DND-41 (cell line): ENCODE measurements at regions not wholly inside any gene's neighbourhood (a gene's known extent, or its start where the extent isn't known, plus 50 kb on each side); places are given as distances from the start of the nearest gene placed in this dataset.

Experiments
- ATAC-seq: fragments of 200-7000 bp; cut with Tn5 transposase; 3 replicates; pipeline ENCODE4 v1.9.1; 2021; ENCODE audit warnings: low read depth; ENCODE audit not compliant: insufficient read depth
- DNase-seq: peaks from one replicate; pipeline ENCODE4 v3.0.0-alpha.2; 2020
- H2AFZ ChIP-seq: 2 replicates; pipeline ENCODE4 v1.6.0; 2012; ENCODE audit warnings: low read depth, low read length
- H3K27ac ChIP-seq: 2 replicates; pipeline ENCODE4 v1.5.1; 2012; ENCODE audit warnings: low read length, inconsistent platforms
- H3K27me3 ChIP-seq: fragments of 200-600 bp; sonication (generic); 2 replicates; pipeline ENCODE4 v1.6.0; 2012; ENCODE audit warnings: low read length, mild to moderate bottlenecking, inconsistent platforms; ENCODE audit not compliant: insufficient read depth, poor library complexity
- H3K36me3 ChIP-seq: 2 replicates; pipeline ENCODE4 v1.5.1; 2012; ENCODE audit warnings: low read length, inconsistent platforms; ENCODE audit not compliant: insufficient read depth
- H3K4me1 ChIP-seq: 2 replicates; pipeline ENCODE4 v1.5.1; 2012; ENCODE audit warnings: mild to moderate bottlenecking, low read length; ENCODE audit not compliant: insufficient read depth
- H3K4me2 ChIP-seq: 2 replicates; pipeline ENCODE4 v1.6.0; 2012; ENCODE audit warnings: mild to moderate bottlenecking, moderate library complexity, low read length, inconsistent platforms; ENCODE audit not compliant: insufficient read depth
- H3K4me3 ChIP-seq, 2 experiments: fragments of 200-600 bp in 1 of 2; shearing (Covaris generic) in 1 of 2; 2 replicates each; pipeline ENCODE4 v1.5.1; 2012 to 2016; ENCODE audit warnings: inconsistent platforms in 2 of 2, low read length in 2 of 2, mild to moderate bottlenecking in 2 of 2, low read depth in 1 of 2, moderate library complexity in 1 of 2
- H3K79me2 ChIP-seq: 2 replicates; pipeline ENCODE4 v1.6.0; 2012; ENCODE audit warnings: low read length, inconsistent platforms; ENCODE audit not compliant: insufficient read depth
- H3K9ac ChIP-seq: 2 replicates; pipeline ENCODE4 v1.6.0; 2012; ENCODE audit warnings: low read depth, mild to moderate bottlenecking, inconsistent platforms, low read length, moderate library complexity
- H3K9me3 ChIP-seq: 2 replicates; pipeline ENCODE4 v1.5.1; 2012; ENCODE audit warnings: low read length, moderate library complexity, mild to moderate bottlenecking, inconsistent platforms; ENCODE audit not compliant: insufficient read depth, severe bottlenecking
- H4K20me1 ChIP-seq: 2 replicates; pipeline ENCODE4 v1.6.0; 2012; ENCODE audit warnings: low read length; ENCODE audit not compliant: insufficient read depth
- CTCF ChIP-seq: IDR thresholded peaks from 2 replicates; pipeline ENCODE4 v1.5.1; 2012; ENCODE audit warnings: borderline replicate concordance, low read length, moderate library complexity, mild to moderate bottlenecking; ENCODE audit not compliant: poor library complexity, severe bottlenecking; ENCODE audit errors: extremely low read depth
- EZH2 ChIP-seq: IDR thresholded peaks from 3 replicates; pipeline ENCODE4 v1.6.1; 2012; ENCODE audit warnings: borderline replicate concordance, low read depth, mild to moderate bottlenecking, moderate library complexity, low read length, inconsistent platforms; ENCODE audit not compliant: severe bottlenecking

GRCh38 chr3:36211652-36211999 is 168.7 kb upstream of the STAC start:
- no peak overlapping the region for H3K9ac ChIP-seq
- H3K4me1 ChIP-seq: no peaks in the 10 kb centered on the region
- H3K4me2 ChIP-seq: no peak overlapping the region
- H3K9me3 ChIP-seq: no peaks in the 10 kb centered on the region
- no peak overlapping the region for H3K4me3 ChIP-seq
- no peak overlapping the region for H2AFZ ChIP-seq
- no peaks in the 10 kb centered on the region for H3K79me2 ChIP-seq
- no peak for TF ChIP-seq CTCF
- no peak for TF ChIP-seq EZH2
- no peaks in the 10 kb centered on the region for H4K20me1 ChIP-seq
- H3K36me3 ChIP-seq: no peaks in the 10 kb centered on the region
- H3K27ac ChIP-seq: no peak overlapping the region
- no peak for ATAC-seq
- DNase-seq: no peak
- H3K27me3 ChIP-seq: peaks cover 17% of the 10 kb centered on the region

- H3K9ac ChIP-seq: no peak overlapping the region
- H4K20me1 ChIP-seq: no peaks in the 10 kb centered on the region
- no peaks in the 10 kb centered on the region for H3K79me2 ChIP-seq
- TF ChIP-seq CTCF: no peak
- no peak for TF ChIP-seq EZH2
- H3K9me3 ChIP-seq: no peaks in the 10 kb centered on the region
- no peak overlapping the region for H3K4me3 ChIP-seq
- H3K4me1 ChIP-seq: no peaks in the 10 kb centered on the region
- no peak overlapping the region for H2AFZ ChIP-seq
- ATAC-seq: no peak
- DNase-seq: no peak
- no peak overlapping the region for H3K27ac ChIP-seq
- H3K36me3 ChIP-seq: no peaks in the 10 kb centered on the region
- H3K4me2 ChIP-seq: no peak overlapping the region
- peaks cover 12% of the 10 kb centered on the region for H3K27me3 ChIP-seq
Measured at GRCh38 chr3:36212251-36212650, 168.1 kb upstream of the STAC start.

- ATAC-seq: no peak
Measured at GRCh38 chr3:36214460-36214859, 165.8 kb upstream of the STAC start.

More at GRCh38 chr3:36214460-36214859, 165.8 kb upstream of the STAC start:
- H3K9ac ChIP-seq: no peak overlapping the region
- no peak overlapping the region for H3K27ac ChIP-seq
- H4K20me1 ChIP-seq: no peaks in the 10 kb centered on the region
- H3K36me3 ChIP-seq: no peaks in the 10 kb centered on the region
- DNase-seq: no peak
- H3K4me2 ChIP-seq: no peak overlapping the region
- H3K27me3 ChIP-seq: peaks cover 8% of the 10 kb centered on the region
- no peak overlapping the region for H2AFZ ChIP-seq
- H3K4me1 ChIP-seq: no peaks in the 10 kb centered on the region
- TF ChIP-seq EZH2: no peak
- no peak for TF ChIP-seq CTCF
- no peak overlapping the region; a peak in 1 of 4 replicates for H3K4me3 ChIP-seq
- no peaks in the 10 kb centered on the region for H3K79me2 ChIP-seq
- H3K9me3 ChIP-seq: no peaks in the 10 kb centered on the region
